ENCODE measurements at regions not wholly inside any gene's neighbourhood (a gene's known extent, or its start where the extent isn't known, plus 50 kb on each side); places are given as distances from the start of the nearest gene placed in this dataset.

- Histone ChIP-seq H2BK20ac (ENCODE audit: low read depth, low read length) (no peak overlapping the region), H2AK9ac (replicated peaks; ENCODE audit: low read depth, low read length, poor library complexity) (no peak overlapping the region), H4K5ac (ENCODE audit: low read depth, low read length) (no peak overlapping the region), H4K91ac (ENCODE audit: insufficient read depth, low read depth, low read length) (no peak overlapping the region), H2BK120ac (ENCODE audit: low read depth, low read length) (no peak overlapping the region), H2AK5ac (ENCODE audit: low read depth, low read length) (no peak overlapping the region), H3K56ac (ENCODE audit: extremely low read depth, insufficient read depth, low read length) (no peak overlapping the region), H4K20me1 (ENCODE audit: insufficient read depth, low read length) (no peaks in the 10 kb centered on the region), H3K27me3 (ENCODE audit: control insufficient read depth, insufficient read depth, low read length) (no peaks in the 10 kb centered on the region), H3K4me3 (ENCODE audit: insufficient read depth, low read depth, low read length) (no peak overlapping the region), H3K4ac (ENCODE audit: low read depth, low read length) (no peak overlapping the region), H3K27ac (ENCODE audit: insufficient read depth, low read length) (no peak overlapping the region), H3K14ac (replicated peaks; ENCODE audit: low read depth, low read length) (no peak overlapping the region), H3K36me3 (ENCODE audit: control insufficient read depth, insufficient read depth, low read length) (no peaks in the 10 kb centered on the region), H2BK15ac (ENCODE audit: low read depth, low read length) (no peak overlapping the region), H3K4me1 (ENCODE audit: control insufficient read depth, insufficient read depth, low read length) (no peaks in the 10 kb centered on the region), H3K23ac (ENCODE audit: low read depth, low read length) (no peak overlapping the region), H4K8ac (ENCODE audit: low read depth in 2 of 2, low read length in 2 of 2) (no peak overlapping the region), H3K79me1 (ENCODE audit: low read depth in 1 of 2, low read length in 2 of 2) (no peaks in the 10 kb centered on the region), H3K9me1 (ENCODE audit: insufficient read depth, low read length) (no peaks in the 10 kb centered on the region), H3K18ac (ENCODE audit: low read depth, low read length) (no peak overlapping the region), H3K4me2 (ENCODE audit: low read depth, low read length) (no peak overlapping the region), H2AFZ (replicated peaks; ENCODE audit: low read length, poor library complexity) (no peak overlapping the region), H3K9me3 (ENCODE audit: control insufficient read depth, insufficient read depth, low read length) (peaks cover 3% of the 10 kb centered on the region; the same call in 1 of the 2 replicates), H2BK5ac (ENCODE audit: low read depth, low read length, poor library complexity, severe bottlenecking) (no peak overlapping the region), H3K9ac (ENCODE audit: low read depth, low read length) (no peak overlapping the region)
- POLR2A ChIA-PET (ENCODE audit: unreplicated experiment) = no interaction called here
- TF ChIP-seq, protein P1, sequence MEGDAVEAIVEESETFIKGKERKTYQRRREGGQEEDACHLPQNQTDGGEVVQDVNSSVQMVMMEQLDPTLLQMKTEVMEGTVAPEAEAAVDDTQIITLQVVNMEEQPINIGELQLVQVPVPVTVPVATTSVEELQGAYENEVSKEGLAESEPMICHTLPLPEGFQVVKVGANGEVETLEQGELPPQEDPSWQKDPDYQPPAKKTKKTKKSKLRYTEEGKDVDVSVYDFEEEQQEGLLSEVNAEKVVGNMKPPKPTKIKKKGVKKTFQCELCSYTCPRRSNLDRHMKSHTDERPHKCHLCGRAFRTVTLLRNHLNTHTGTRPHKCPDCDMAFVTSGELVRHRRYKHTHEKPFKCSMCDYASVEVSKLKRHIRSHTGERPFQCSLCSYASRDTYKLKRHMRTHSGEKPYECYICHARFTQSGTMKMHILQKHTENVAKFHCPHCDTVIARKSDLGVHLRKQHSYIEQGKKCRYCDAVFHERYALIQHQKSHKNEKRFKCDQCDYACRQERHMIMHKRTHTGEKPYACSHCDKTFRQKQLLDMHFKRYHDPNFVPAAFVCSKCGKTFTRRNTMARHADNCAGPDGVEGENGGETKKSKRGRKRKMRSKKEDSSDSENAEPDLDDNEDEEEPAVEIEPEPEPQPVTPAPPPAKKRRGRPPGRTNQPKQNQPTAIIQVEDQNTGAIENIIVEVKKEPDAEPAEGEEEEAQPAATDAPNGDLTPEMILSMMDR (conservative IDR thresholded peaks at IDR 0.05; ENCODE audit: low read depth, low read length) = no peak
- TF ChIP-seq POLR2A (IDR thresholded peaks at IDR 0.05; ENCODE audit: low read depth, low read length) (no peak), FOS (IDR thresholded peaks at IDR 0.05; ENCODE audit: low read depth, low read length) (no peak), MAFK (IDR thresholded peaks at IDR 0.05; ENCODE audit: low read depth, low read length) (no peak)
- BruUV-seq (replicated peaks) = no TSS peak
- CTCF ChIA-PET = no interaction called here
- in situ Hi-C loops (cut with MboI; ENCODE audit: low sequenced_read_pairs) = no loop called here
- no peak for DNase-seq
- no CpG with 5 or more reads among the region's 4 CpGs for WGBS, 2 experiments (ENCODE audit: extremely low coverage in 2 of 2, insufficient read length in 1 of 2)
- intact Hi-C loops (cut with micrococcal nuclease) = no loop called here
- dilution Hi-C loops (cut with HindIII; ENCODE audit: low sequenced_read_pairs, unreplicated experiment) = no loop called here
- ATAC-seq (ENCODE audit: low read depth) = no peak
Measured at GRCh38 chr11:98834776-98835175, 186.0 kb upstream of the CNTN5 start.

Measured in IMR-90 (cell line).